ENCODE measurements at regions not wholly inside any gene's neighbourhood (a gene's known extent, or its start where the extent isn't known, plus 50 kb on each side); places are given as distances from the start of the nearest gene placed in this dataset.

GRCh38 chr15:70251246-70251990 is 153.7 kb upstream of the TLE3 start:
- TF ChIP-seq CTCF (IDR thresholded peaks at IDR 0.05) (no peak), POLR2A (IDR thresholded peaks at IDR 0.05) (no peak)

Data from heart left ventricle (tissue), 13 donors.